ENCODE measurements at regions not wholly inside any gene's neighbourhood (a gene's known extent, or its start where the extent isn't known, plus 50 kb on each side); places are given as distances from the start of the nearest gene placed in this dataset.
"Not testable (repeated sequence)": the region's sequence is repeated elsewhere in the genome, so short reads cannot be mapped to it uniquely, and the experiment has no call there.

DNA sequence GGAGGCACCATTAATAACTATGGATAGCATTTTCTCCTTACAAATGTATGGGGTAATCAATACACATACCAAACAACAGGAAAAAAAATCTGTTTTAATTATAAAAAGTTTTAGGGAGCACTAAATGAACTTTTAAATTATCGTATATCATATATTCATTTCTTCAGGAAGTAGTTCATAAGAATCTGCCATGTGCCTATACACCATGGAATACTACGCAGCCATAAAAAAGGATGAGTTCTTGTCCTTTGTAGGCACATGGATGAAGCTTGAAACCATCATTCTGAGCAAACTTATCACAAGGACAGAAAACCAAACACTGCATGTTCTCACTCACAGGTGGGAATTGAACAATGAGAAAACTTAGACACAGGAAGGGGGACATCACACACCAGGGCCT is 162.1 kb upstream of the RASA1 start:
- DNase-seq (ENCODE audit: low spot score) = no peak

DNA sequence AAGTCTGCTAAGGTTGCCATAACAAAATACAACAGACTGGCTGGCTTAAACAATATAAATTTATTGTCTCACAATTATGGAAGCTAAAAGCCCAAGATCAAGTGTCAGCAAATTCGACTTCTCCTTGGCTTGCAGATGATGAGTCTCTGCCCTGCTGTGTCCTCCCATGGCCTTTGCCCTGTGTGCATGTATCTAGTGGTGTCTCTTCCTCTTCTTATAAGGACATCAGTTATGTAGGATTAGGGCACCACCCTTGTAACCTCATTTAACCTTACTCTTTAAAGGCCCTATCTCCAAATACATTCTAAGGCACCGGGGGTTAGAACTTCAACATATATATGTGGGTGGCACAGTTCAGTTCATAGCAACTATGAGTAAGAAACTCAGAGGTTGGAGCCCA is 157.9 kb upstream of the RASA1 start:
- DNase-seq (ENCODE audit: low spot score) = no peak

DNA sequence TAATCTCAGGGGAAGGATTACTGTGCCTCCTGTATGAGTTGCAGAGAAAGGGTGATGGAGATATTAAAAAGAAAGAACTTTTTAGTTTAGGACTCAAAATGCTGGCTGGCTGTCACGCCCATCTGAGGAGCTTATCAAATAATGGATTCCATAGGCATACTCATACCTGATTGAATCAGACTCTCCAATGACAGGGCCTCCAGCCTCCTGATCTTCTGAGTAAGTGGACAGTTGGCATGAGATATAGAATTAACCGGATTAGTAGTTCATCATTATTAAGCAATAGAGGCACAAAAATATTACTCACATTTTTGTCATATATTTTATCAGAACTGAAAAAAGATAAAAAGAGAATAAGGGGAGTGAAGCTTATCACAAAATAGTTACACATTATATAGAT is 157.0 kb upstream of the RASA1 start:
- DNase-seq (ENCODE audit: low spot score) = no peak

DNA sequence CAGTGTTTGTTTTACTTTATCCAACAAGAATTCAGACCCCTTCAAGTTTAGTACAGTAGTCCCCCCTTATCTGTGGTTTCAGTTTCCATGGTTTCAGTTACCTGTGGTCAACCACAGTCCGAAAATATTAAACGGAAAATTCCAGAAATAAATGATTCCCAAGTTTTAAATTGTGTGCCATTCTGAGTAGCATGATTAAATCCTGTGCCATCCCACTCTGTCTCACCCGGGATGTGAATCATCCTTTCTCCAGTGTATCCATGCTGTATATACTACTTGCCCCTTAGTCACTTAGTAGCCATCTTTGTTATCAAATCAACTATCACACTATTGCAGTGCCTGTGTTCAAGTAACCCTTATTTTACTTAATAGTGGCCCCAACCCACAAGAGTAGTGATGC is 153.8 kb upstream of the RASA1 start:
- DNase-seq (ENCODE audit: low spot score) = no peak

DNA sequence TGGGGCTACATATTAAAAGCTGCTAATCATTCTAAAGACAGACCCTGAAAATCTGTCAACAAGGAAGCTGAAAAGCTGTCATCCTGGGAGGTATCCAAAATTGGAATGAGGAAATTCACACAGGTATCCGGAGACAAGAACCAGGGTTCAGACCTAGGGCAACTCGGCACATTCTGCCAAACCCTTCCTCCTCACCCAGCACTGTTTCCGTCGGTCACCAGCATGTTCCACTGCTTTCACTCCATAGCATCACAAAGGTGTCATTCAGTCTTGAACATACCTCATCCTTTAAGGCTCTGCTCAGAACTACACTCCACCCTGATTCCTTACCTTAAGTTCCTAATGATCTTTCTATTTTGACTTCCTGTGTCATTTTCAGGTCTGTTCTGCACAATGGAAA is 153.1 kb upstream of the RASA1 start:
- no peak for DNase-seq (ENCODE audit: low spot score)

DNA sequence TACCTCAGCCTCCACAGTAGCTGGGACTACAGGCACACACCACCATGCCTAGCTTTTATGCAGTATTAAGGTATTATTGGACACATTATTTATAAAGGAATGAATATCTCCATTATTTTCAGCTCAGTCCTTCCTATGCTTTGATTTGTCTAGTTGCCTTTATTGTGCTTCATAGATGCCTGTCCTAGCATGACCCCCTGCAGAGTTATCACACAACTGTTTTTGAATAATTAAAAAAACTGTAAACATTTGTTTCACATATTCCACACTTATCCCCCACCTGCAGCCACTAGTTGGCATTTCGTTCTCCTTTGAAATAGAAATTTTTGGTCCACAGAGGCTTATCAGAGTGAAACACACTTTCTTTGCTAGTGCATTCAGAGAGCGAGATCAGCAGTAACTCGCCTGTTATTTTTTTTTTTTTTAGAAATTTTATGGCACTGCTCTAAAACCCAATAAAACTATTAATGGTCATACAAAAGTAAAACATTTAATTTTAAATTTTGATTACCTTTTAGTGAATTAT is 151.8 kb upstream of the RASA1 start:
- no peak for DNase-seq (ENCODE audit: low spot score)

DNA sequence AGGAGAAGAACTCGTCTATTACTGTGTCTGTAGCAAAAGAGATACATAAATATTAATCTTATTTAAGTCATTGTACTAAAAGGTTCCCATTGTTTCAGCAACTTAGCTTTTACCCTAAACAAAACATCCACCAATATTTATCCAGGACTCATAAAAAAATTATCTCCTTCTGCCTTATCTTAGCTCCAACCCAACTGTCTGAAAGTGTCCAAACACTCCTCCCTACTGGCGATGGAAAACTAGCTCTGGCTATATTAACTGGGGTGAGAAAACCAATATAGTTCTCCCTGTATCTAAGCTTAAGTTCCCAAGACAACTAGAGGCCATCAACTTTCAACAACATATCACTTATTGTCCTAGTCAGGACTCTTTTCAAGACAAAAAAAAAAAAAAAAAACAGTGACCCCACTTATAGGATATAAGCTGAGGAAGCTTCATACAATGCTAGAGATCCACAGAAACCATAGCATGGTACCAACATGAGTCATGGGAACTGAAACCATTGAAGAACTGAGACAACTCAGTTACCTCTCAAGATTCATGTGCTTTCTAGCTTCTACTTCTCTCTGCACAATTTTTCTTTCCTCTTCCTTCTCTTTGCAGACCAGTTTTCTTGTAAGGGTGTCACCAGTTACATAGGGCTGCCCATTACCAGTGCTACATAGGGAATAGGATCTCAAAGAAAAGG is 150.7 kb upstream of the RASA1 start:
- DNase-seq (ENCODE audit: low spot score) = no peak

DNA sequence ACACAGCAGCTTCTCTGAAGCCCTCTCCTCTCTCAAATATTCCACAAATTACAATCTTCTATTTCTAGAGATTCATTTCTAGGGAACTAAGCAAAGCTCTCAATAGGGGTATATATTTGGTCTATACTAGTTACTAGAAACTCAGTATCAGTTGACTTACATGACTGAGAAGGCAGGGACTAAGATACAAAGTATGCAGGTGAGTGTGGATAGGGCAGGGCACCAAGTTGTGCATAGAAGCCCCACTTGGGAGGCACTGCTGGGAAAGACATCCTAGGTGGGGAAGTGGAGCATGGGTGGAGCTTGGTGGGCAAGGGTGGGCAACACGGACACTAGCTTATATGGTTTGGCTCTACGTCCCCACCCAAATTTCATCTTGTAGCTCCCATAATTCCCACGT is 148.1 kb upstream of the RASA1 start:
- DNase-seq (ENCODE audit: low spot score) = no peak

DNA sequence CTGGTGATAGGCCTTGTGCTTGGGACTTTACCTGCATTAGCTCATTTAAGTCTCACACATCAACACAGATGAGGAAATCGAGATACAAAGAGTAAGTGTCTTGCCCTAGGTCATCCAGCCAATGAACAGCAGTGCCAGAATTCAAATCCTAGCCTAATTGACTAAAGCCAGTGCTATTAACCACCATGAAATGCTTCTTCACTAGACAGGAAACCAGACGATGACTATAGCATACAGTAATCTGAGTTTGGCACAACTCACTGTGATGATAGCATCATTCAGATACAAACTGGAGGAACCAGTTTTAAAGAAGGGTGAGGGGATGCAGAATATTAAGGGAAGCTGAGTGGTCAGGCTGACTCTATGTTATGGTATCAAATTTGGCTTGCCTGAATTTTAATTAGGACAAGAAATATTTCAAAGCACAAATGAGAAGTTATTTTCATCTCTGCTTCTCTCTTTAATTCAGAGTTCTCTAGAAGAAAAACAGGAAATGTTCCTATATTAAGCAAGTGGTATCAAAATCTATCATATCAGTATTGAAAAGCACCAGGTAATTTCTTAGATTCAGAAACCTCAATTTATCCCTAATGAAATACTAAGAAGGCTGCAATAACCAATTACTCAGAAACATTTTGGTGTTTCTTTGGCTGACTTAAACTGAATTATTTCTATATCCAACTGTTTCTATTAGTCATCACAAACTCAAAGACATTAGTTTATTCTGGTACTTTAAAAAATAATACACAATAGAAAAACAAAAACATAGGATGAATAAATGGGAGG is 147.0 kb upstream of the RASA1 start:
- DNase-seq (ENCODE audit: low spot score) = peak; percentile 50

DNA sequence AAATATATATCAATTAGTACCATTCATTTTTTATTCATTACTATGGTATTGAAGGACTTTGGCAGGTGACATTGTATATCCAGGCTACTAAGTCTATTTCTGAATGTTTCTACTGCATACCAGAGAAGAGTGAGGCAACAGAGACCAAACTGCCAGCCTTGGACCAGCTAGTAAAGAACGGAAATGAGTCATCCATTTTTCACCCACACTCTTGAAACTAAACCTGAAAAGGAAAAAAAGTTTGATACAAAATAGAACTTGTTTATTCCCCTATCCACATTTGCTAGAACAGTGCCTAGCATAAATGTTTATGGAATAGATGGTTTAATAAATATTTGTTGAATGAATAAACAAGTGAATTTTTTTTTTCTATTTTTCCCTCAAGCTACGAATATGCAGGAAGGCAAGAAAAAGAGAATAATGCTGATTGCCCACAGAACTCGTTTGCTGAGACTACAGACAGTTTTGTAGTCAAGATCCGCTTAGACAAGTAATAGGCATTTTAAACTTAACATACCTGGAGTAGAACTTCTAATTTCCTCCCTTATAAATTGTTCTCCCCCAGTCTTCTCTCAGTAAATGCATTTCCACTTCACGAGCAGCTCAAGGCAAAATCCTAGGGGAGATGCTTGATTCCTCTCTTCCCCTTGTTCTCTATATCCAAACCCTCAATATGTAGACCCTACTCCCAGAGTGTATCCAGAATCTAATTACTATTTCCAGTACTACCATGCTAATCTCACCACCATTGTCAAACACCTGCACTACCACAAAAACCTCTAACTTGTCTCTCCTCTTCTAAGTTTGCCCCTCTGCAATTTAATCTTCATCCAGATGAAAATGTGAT is 146.2 kb upstream of the RASA1 start:
- peak; percentile 65 for DNase-seq (ENCODE audit: low spot score)

DNA sequence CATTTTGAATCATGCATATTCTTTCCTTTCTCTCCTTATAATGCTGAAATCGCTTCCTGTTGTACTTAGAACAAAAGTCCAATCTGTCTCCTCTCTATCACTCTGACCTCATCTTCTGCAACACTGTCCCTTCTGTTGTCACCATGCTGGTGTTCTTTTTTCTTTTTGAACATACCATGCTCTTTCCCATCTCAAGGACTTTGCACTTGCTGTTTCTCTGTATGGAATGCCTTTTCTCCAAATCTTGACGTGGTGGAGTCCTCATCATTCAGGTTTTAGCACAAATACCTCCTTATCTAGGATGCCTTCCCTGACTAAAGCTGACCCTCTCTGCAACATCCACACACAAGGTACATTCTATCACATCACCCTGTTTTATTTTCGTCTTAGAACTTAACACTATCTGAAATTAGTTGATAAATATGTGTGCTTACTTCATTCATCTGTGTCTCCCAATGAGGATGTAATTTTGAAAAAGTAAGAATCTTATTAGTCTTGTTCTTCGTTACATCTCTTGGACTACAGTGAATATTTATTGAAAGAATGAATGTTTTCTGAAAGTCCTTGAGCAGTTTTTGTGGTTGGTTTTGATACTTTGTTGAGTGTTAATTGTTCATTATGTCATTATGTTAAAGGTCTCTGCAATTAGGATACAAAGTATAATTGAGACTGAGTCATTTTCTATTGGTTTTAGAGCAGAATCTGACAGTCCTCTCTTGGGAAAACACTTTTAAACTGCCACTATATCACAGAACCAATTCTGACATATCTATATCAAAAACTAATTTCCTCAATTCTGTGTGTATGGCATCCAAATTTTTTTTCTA is 145.3 kb upstream of the RASA1 start:
- DNase-seq (ENCODE audit: low spot score) = no peak

DNA sequence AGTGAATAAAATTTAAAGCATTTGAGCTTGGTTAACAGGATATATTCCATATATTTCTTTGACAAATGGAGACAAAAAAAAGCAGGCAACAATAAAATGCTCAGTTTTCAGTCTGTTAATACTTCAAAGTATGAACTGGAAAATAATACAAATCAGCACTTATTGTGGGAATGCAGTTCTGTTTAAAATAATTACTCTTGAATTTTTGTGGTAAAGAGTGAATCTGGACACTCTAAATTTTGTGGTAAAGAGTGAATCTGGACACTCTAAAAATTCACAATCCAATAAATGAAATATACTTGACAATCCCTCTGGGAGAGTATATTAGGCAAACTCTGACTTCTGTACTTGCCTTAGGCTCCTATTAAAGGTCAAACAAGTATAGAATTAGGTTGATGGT is 141.9 kb upstream of the RASA1 start:
- DNase-seq (ENCODE audit: low spot score) = no peak

DNA sequence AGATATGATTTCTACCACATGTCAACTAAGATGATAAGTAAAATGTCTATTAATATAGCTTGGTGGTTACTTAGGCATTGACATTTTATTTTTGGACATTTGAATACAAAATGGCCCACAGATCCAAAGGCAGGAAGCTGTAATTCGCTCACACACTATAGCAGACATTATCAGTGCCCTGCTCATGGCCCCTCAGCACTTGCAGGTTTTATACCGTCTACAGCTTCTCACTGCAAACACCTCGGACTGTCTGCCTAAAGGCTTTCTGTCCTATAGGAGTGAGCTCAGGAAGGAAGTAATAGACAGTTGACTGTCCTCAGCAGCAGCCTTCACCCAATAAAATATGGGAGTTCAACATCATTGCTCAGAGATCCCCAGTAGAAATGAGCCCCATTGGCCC is 140.8 kb upstream of the RASA1 start:
- DNase-seq (ENCODE audit: low spot score) = no peak

DNA sequence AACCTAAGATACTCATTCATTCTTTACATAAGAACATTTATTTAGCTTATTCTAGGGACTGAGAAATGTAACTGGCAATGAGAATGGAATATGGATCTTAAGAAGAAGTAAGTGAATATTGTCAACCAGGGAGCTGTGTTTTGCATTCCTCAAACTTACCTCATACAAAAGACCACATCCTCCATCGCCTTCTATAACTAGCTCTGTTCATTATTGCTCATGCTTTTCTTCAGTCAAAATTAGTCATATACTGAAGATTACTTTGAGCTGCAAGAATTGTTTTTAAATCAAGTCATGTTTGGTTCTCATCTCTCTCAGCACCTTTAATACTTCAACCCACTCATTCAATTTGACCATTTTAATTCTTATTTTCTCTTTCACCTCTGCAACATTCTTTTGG is 140.3 kb upstream of the RASA1 start:
- peak; percentile 7 for DNase-seq (ENCODE audit: low spot score)

DNA sequence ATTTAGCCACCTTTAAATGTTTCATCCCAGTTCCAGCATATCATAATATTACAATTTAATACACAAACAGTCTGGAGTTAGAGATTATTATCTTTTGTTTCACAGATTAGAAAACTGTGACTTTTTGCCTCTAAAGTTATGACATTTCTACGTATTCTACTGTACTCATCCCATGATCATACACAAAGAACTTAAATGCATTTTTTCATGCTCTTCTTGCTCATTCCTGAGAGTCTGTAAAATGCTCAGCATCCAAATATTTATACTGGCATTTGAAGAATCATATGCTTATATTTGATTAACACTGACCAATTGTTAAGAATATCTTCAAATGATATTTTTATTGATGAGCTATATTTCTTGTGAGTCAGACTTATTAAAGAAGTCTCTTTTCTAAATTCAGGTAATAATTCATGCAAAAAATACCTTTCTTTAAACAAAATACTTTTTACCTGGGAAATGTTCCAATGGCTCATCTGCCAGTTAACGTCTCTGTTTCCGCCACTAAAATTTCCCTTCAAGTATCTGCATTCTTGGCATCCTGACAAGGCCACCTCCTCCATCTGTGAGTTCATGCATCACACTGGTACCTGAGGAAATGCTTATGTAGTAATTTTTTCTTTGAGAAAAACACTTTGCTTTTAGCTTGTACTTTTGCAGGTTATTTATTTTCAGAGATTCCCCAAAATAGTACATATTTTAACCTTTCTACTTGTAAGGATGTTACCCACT is 139.6 kb upstream of the RASA1 start:
- DNase-seq (ENCODE audit: low spot score) = peak; percentile 5

DNA sequence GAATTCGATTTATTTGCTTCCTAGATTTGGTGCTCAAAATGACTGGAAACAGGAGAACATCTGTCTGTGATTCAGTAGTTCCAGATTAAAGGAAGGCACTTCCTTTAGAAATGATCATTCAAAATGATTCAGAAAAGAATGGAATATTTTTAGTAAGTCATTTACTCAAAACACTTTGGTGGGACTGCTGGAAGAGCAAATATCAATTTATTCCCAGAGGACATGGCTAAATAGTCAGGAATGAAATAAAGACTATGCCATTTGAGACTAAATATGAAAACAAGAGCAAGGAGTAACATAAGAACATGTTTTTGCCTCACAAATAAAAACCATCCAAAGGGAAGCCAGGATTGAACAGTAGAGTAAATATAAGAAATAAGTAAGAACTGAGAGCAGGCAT is 138.6 kb upstream of the RASA1 start:
- no peak for DNase-seq (ENCODE audit: low spot score)

DNA sequence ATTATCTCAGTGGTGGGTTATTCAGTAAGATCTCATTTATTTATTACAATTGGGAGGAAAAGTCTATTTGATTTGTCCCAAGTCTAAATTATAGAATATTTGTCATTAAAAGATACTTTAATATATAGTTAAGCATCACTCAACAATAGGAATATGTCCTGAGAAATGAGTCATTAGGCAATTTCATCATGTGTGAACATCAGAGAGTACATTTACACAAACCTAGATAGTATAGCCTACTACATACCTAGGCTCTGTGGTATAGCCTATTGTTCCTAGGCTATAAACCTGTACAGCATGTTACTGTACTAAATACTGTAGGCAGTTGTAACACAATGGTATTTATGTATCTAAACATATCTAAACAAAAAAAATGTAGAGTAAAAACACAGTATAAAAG is 135.0 kb upstream of the RASA1 start:
- no peak for DNase-seq (ENCODE audit: low spot score)

DNA sequence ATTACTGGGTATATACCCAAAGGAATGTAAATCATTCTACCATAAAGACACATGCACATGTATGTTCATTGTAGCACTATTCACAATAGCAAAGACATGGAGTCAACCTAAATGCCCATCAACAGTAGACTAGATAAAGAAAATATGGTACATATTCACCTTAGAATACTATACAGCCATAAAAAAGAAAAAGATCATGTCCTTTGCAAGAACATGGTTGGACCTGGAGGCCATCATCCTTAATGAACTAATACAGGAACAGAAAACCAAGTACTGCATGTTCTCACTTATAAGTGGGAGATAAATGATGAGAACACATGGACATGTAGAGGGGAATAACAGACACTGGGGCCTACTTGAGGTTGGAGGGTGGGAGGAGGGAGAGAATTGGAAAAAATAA is 133.2 kb upstream of the RASA1 start:
- DNase-seq (ENCODE audit: low spot score) = not testable (repeated sequence)

DNA sequence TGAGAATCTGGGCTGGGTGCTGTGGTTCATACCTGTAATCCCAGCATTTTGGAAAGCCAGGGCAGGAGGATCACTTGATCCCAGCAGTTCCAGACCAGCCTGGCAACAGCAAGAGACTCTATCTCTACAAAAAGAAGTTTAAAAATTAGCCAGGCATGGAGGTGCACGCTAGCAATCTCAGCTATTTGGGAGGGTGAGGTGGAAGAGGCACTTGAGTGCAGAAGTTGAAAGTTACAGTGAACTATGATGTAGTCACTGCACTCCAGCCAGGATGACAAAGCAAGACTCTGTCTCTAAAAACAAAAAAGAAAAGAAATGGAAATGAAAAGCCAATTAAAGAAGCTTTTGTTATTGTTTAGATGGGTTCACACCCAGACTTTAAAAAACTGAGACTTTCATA is 131.6 kb upstream of the RASA1 start:
- no peak for DNase-seq (ENCODE audit: low spot score)

DNA sequence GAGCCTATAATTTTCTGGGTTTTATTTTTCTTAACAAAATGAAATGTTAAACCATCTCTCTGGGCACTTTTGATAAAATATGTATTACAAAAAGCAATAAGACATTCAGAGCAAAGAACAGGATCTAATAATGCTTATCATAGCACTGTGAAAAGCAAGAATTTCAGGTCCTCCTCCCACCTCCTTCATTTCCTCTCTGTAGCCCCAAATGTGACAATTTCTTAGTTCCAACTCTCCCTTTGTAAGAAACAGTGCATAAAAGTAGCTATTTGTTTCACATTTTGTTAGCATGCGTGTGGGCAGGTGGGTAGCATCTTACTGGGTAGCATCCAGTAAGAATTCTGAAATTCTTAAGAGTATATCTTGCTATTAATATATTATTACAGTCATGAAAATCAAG is 130.9 kb upstream of the RASA1 start:
- no peak for DNase-seq (ENCODE audit: low spot score)

DNA sequence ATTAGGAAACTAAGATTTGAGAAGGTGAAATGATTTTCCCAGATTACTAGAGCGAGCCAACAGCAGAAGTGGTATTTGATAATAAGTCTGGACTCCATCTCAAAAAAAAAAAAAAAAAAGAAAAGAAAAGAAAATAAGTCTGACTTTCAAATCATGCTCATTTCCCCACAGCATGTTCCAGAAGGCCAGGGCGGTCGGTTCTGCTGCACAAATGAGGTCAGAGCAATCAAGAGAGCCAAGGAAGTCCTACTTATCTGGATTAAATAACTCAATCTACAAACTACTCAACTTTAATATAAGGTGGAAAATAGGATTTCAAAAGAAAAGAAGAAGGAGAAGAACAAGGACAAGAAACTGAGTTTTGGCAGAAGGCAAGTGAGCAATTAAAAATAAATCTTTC is 130.4 kb upstream of the RASA1 start:
- DNase-seq (ENCODE audit: low spot score) = no peak

Data from CD4-positive, alpha-beta T cell treated with Interleukin-6 at 100 ng/mL for 8 hours (primary cell).